HUES48 (cell line): ENCODE measurements at regions not wholly inside any gene's neighbourhood (a gene's known extent, or its start where the extent isn't known, plus 50 kb on each side); places are given as distances from the start of the nearest gene placed in this dataset.

Experiments used
- H3K27ac ChIP-seq: one replicate; pipeline ENCODE4 v1.7.0; 2013; ENCODE audit warnings: low read depth, low read length, inconsistent platforms
- H3K27me3 ChIP-seq: 2 replicates; pipeline ENCODE4 v1.6.1; 2013; ENCODE audit warnings: mild to moderate bottlenecking, low read length; ENCODE audit not compliant: control insufficient read depth, insufficient read depth
- H3K36me3 ChIP-seq: 2 replicates; pipeline ENCODE4 v1.6.1; 2013; ENCODE audit warnings: low read length; ENCODE audit not compliant: control insufficient read depth, insufficient read depth
- H3K4me1 ChIP-seq: 2 replicates; pipeline ENCODE4 v1.6.1; 2013; ENCODE audit warnings: mild to moderate bottlenecking, low read length; ENCODE audit not compliant: control insufficient read depth, insufficient read depth
- H3K4me3 ChIP-seq: 2 replicates; pipeline ENCODE4 v1.5.1; 2013; ENCODE audit warnings: mild to moderate bottlenecking, low read depth, low read length
- H3K9ac ChIP-seq: 2 replicates; pipeline ENCODE4 v1.6.1; 2013; ENCODE audit warnings: mild to moderate bottlenecking, low read depth, low read length, moderate library complexity
- H3K9me3 ChIP-seq: 2 replicates; pipeline ENCODE4 v1.6.1; 2013; ENCODE audit warnings: low read length; ENCODE audit not compliant: control insufficient read depth, insufficient read depth

DNA sequence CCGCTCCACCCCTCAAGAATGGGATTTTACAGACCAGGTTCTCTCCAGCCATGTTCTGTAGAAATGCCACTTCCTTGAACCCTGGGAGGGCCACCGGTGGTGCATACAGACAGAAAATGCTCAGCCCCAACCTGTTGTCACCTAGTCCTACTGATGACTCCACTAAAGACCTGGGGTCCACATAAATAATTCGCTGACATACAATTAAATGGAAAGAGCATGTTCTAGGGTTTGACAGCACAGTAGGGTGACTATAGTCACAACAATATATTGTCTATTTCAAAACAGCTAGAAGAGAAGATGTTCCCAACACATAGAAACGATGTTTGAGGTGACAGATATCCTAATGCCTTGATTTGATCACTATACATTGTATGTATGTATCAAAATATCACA lies 155.6 kb upstream of the NEBL start:
- H3K27ac ChIP-seq, result no peak overlapping the region
- H3K9ac ChIP-seq, result no peak overlapping the region
- H3K27me3 ChIP-seq, result no peaks in the 10 kb centered on the region
- no peaks in the 10 kb centered on the region for H3K36me3 ChIP-seq
- no peak overlapping the region for H3K4me3 ChIP-seq
- no peaks in the 10 kb centered on the region for H3K9me3 ChIP-seq
- H3K4me1 ChIP-seq, result peaks cover 6% of the 10 kb centered on the region; the same call in 1 of the 2 replicates

DNA sequence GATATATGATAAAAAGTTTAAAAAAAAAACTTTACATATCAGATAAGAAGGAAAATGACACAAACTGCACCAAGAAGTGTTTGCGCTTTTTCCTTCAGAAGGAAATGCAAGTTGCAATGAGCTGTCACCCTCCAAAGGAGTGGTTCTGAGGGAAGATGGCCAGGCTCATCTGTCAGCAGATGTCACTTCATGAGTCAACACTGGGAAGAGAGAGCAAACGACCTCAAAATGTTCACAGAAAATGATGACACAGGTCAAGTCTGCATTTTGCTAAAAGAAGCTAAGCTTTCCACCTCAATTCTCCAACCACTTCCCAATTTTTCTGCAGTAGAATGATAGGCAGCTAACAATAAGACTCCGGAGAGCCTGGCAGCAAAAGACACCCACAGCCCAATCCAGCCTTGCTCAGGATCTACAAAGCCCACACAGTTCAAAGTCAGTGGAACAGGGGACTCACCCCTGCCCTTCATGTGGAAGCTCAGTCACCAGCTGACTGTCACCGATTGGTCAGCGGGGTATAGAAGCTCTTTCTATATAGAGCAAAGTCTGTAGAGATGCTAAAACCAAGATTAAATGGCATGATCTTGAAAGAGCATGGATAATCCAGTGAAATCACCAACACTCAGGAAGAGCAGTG lies 155.1 kb upstream of the NEBL start:
- H3K36me3 ChIP-seq, result no peaks in the 10 kb centered on the region
- peaks cover 6% of the 10 kb centered on the region; the same call in 1 of the 2 replicates for H3K4me1 ChIP-seq
- no peak overlapping the region for H3K27ac ChIP-seq
- no peak overlapping the region for H3K9ac ChIP-seq
- no peak overlapping the region for H3K4me3 ChIP-seq
- H3K27me3 ChIP-seq, result no peaks in the 10 kb centered on the region
- H3K9me3 ChIP-seq, result no peaks in the 10 kb centered on the region

DNA sequence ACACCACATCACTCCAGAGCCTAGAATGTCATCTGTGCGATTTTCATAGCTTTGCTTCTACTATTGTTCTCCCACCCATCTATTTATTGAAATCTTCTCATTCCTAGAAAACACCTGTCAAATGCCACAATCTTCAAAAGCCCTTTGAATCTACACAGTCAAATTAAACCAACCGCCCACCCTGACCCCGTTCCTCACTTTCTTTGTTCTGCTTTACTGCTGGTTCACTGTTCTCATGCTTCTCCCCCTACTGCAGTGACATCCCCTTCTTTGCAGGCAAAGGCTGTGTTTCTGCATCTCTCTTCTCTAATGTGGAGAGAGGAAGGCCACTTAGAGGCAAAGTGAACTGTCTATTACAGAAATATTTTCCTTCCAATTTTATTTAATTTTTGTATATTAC lies 152.4 kb upstream of the NEBL start:
- H3K36me3 ChIP-seq, result no peaks in the 10 kb centered on the region
- no peak overlapping the region for H3K27ac ChIP-seq
- peaks cover 6% of the 10 kb centered on the region; the same call in 1 of the 2 replicates for H3K4me1 ChIP-seq
- H3K9ac ChIP-seq, result no peak overlapping the region
- no peaks in the 10 kb centered on the region for H3K27me3 ChIP-seq
- no peak overlapping the region for H3K4me3 ChIP-seq
- H3K9me3 ChIP-seq, result no peaks in the 10 kb centered on the region

DNA sequence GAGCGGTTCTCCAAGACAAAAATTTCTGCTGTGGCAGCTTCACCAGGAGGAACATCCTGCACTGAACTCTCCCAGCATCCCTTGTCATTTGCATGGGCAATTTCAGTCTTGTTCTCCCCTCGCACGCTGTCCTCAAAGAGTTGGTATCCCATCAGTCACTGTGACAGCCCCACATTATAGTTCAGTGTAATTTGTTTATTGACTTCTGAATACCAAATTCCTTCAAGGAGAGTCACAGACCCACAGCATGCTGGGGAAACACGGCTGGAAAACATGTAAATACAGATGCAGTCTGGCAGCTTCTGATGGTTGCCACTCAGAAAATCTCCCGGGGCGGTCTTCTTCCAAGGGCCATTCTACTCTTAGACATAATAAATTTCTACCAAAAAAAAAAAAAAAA lies 151.0 kb upstream of the NEBL start:
- Histone ChIP-seq H3K27ac (no peak overlapping the region), H3K4me3 (no peak overlapping the region)

DNA sequence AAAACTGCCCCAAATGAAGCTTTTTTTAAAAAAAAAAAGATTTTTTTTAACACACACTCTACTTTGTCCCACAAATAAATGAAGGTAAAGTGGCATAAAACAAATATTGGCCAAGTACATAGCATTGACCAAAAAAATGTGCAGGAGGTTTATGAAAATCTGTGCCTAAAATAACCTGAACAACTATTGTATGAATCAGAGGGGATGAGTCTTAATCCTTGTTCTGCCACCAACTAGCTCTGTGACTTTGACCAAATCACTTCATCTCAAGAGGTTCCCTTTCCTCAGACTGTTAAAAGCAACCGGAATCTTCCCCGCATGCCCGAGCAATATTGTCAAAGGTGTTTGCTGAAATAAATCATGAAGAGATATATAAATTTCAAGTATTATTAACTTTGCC lies 150.4 kb upstream of the NEBL start:
- H3K9me3 ChIP-seq, result no peaks in the 10 kb centered on the region
- peaks cover 12% of the 10 kb centered on the region for H3K4me1 ChIP-seq
- H3K9ac ChIP-seq, result no peak overlapping the region
- H3K4me3 ChIP-seq, result no peak overlapping the region
- no peak overlapping the region for H3K27ac ChIP-seq
- H3K36me3 ChIP-seq, result no peaks in the 10 kb centered on the region
- H3K27me3 ChIP-seq, result no peaks in the 10 kb centered on the region

More for the DNA sequence above, 151.0 kb upstream of the NEBL start:
- Histone ChIP-seq H3K27me3 (no peaks in the 10 kb centered on the region), H3K36me3 (no peaks in the 10 kb centered on the region), H3K9ac (no peak overlapping the region), H3K4me1 (peaks cover 7% of the 10 kb centered on the region), H3K9me3 (no peaks in the 10 kb centered on the region)

DNA sequence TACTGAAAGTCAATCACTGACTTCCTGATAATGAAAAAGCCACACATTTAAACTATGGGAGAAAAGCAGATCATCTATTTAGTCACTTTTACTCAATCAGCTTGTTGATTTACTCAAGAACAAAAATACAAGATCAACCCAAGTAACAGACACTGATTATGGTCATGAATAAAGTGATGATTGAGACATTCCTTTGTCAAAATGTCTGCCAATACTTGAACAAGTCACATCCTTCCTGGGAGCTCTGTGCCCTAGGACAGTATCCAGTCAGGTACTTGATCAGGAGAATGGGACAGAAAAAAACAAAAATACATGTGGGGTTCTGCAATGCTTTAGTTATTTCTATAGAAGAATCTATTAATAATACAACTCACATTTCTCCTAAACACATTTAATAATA lies 150.0 kb upstream of the NEBL start:
- peaks cover 14% of the 10 kb centered on the region for H3K4me1 ChIP-seq
- H3K27me3 ChIP-seq, result no peaks in the 10 kb centered on the region
- no peaks in the 10 kb centered on the region for H3K9me3 ChIP-seq
- H3K9ac ChIP-seq, result no peak overlapping the region
- no peak overlapping the region for H3K27ac ChIP-seq
- H3K4me3 ChIP-seq, result no peak overlapping the region
- no peaks in the 10 kb centered on the region for H3K36me3 ChIP-seq

DNA sequence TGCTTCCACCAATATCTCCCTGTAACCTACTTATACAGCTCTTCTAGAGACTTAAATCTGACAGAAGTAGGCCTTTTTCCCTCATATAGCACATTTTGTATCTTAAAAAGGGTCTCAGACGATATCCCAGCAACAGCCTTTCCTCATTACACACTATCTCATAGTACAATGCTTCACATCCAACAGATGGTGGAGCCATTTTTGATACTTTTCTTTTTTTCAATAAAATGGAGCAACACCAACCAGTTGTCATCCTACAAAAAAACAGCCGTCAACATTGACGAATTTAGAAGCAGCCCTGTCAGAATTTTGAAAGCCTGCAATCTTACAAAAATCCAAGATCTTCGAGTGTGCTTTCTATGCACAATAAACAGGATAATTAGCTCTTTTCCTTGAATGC lies 145.9 kb upstream of the NEBL start:
- Histone ChIP-seq H3K4me3 (no peak overlapping the region), H3K4me1 (peaks cover 11% of the 10 kb centered on the region), H3K9ac (no peak overlapping the region), H3K9me3 (no peaks in the 10 kb centered on the region), H3K27ac (no peak overlapping the region), H3K36me3 (no peaks in the 10 kb centered on the region), H3K27me3 (no peaks in the 10 kb centered on the region)

DNA sequence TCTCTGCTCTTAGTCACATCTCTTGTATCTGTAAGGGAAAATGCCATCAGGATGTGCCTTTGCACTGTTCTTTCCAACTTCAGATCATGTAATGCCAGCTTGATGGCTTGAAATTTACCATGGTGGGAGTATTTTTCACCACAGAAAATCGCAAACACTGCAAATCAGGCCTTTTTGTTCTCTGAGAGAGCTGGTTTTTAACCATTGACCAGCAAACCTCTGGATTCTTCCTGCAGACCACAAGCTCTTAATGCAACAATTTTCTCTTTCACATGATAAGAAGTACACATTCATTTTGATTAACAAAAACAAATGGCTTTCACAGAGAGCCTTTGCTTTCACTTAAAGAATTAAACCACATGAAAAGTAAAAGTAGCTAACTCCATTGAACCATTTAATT lies 145.4 kb upstream of the NEBL start:
- Histone ChIP-seq H3K4me1 (peaks cover 8% of the 10 kb centered on the region), H3K9me3 (no peaks in the 10 kb centered on the region), H3K4me3 (no peak overlapping the region), H3K36me3 (no peaks in the 10 kb centered on the region), H3K9ac (no peak overlapping the region), H3K27me3 (no peaks in the 10 kb centered on the region), H3K27ac (no peak overlapping the region)

DNA sequence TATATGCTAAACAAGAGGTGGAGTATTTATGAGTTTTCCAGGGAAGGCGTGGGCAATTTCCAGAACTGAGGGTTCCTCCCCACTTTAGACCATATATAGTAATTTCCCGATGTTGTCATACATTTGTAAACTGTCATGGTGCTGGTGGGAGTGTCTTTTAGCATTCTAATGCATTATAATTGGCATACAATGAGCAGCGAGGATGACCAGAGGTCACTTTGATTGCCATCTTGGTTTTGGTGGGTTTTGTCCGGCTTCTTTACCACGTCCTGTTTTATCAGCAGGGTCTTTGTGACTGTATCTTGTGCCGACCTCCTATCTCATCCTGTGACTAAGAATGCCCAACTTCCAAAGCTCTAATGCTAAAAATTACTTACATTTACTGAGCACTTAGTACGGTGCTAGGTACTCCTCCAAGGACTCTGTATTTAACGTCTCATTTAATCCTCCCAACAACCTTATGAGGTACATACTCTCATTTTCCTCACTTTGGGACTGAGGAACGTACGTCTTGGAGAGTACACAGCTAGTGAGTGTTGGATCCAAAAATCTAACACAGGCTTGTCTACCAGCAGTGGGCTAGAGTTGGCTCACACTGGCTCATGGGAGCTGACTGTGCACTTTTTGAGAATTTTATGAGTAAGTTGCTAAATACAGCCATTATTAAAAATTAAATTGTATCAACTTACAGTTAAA lies 144.8 kb upstream of the NEBL start:
- Histone ChIP-seq H3K9me3 (no peaks in the 10 kb centered on the region), H3K27me3 (no peaks in the 10 kb centered on the region), H3K27ac (no peak overlapping the region), H3K4me3 (no peak overlapping the region), H3K4me1 (peaks cover 8% of the 10 kb centered on the region), H3K9ac (no peak overlapping the region), H3K36me3 (no peaks in the 10 kb centered on the region)

DNA sequence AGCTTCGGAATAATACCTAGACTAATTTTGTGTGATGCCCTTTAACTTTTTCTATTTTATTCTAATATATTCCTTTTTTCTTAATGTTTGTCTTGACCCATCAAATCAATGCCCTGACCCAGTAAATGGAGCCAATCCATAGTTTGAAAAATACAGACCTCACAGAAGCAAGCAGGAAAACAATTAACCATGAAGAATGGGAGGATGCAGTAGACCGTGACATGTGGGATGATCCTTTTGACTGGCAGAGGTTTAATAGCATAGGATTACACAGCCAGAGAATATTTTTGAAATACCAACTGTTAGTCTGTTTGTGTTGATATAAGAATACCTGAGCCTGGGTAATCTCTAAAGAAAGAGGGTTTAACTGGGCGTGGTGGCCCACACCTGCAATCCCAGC lies 142.6 kb upstream of the NEBL start:
- no peaks in the 10 kb centered on the region for H3K27me3 ChIP-seq

DNA sequence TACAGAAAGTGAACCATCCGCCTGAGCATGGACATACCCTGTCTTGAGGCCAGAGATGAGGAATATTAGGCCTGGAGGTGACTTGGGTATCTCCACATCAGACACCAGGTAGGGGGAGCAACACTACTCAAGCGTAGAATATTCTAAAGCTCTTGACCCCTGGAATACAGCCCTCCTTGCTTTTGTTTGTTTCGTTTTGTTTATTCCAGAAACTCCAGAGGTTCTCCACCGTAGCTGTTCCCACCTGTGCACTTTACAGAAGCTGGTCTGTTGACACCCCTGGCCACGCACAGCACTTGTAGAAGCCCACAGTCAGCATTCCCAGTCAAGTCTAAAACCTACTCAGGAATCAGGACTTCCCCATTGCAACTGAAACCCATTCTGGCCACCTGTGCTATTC lies 139.6 kb upstream of the NEBL start:
- no peak overlapping the region for H3K9ac ChIP-seq
- no peaks in the 10 kb centered on the region for H3K36me3 ChIP-seq
- H3K4me1 ChIP-seq, result no peaks in the 10 kb centered on the region
- no peaks in the 10 kb centered on the region for H3K9me3 ChIP-seq
- H3K4me3 ChIP-seq, result no peak overlapping the region
- H3K27me3 ChIP-seq, result no peaks in the 10 kb centered on the region
- no peak overlapping the region for H3K27ac ChIP-seq

More for the DNA sequence above, 142.6 kb upstream of the NEBL start:
- Histone ChIP-seq H3K9ac (no peak overlapping the region), H3K9me3 (no peaks in the 10 kb centered on the region), H3K27ac (no peak overlapping the region), H3K4me3 (no peak overlapping the region), H3K4me1 (peaks cover 8% of the 10 kb centered on the region), H3K36me3 (no peaks in the 10 kb centered on the region)
